Activated naive CD8-positive, alpha-beta T cell (primary cell): ENCODE measurements at regions not wholly inside any gene's neighbourhood (a gene's known extent, or its start where the extent isn't known, plus 50 kb on each side); places are given as distances from the start of the nearest gene placed in this dataset.
"Not testable (repeated sequence)": the region's sequence is repeated elsewhere in the genome, so short reads cannot be mapped to it uniquely, and the experiment has no call there.

Experiments
- H3K27ac Mint-ChIP-seq: one replicate; pipeline ENCODE4 v1.8.0; 2021; ENCODE audit warnings: mixed read lengths
- H3K27me3 Mint-ChIP-seq: one replicate; pipeline ENCODE4 v1.8.0; 2021; ENCODE audit warnings: mixed read lengths
- H3K36me3 Mint-ChIP-seq: one replicate; pipeline ENCODE4 v1.8.0; 2021; ENCODE audit warnings: mixed read lengths
- H3K4me1 Mint-ChIP-seq: one replicate; pipeline ENCODE4 v1.8.0; 2021; ENCODE audit warnings: low read depth, mixed read lengths
- H3K4me3 Mint-ChIP-seq: one replicate; pipeline ENCODE4 v1.8.0; 2021; ENCODE audit warnings: mild to moderate bottlenecking, mixed read lengths
- H3K9me3 Mint-ChIP-seq: one replicate; pipeline ENCODE4 v1.8.0; 2021; ENCODE audit warnings: low read depth, mixed read lengths

DNA sequence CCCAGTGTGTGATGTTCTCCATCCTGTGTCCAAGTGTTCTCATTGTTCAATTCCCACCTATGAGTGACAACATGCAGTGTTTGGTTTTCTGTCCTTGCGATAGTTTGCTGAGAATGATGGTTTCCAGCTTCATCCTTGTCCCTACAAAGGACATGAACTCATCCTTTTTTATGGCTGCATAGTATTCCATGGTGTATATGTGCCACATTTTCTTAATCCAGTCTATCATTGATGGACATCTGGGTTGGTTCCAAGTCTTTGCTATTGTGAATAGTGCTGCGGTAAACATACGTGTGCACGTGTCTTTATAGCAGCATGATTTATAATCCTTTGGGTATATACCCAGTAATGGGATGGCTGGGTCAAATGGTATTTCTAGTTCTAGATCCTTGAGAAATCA is 134.3 kb downstream of the CCDC71L start:
- H3K27me3 Mint-ChIP-seq, H3K27ac Mint-ChIP-seq, H3K9me3 Mint-ChIP-seq, H3K4me3 Mint-ChIP-seq, H3K36me3 Mint-ChIP-seq: not testable (repeated sequence)
- peaks cover 10% of the 10 kb centered on the region for H3K4me1 Mint-ChIP-seq

DNA sequence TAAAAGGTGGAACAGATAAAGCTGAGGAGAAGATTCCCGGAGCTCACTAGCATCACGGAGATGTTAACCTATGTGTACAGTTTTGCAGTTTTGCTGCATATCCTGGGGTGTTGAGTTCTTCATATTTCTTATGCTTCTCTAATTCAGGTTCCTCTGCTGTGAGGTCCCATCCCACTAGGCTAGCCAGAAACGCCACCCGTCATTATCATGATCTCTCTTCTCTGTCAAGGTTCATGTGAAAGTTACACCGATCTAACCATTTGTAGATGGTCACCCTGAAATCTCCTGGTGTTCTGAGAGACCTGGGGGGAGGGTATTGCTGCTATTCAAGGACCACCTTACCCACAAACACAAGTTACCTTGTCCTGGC is 136.3 kb downstream of the CCDC71L start:
- peak overlapping the region; percentile 64 for H3K27ac Mint-ChIP-seq
- H3K4me3 Mint-ChIP-seq: no peak overlapping the region
- no peaks in the 10 kb centered on the region for H3K36me3 Mint-ChIP-seq
- no peaks in the 10 kb centered on the region for H3K27me3 Mint-ChIP-seq
- no peaks in the 10 kb centered on the region for H3K9me3 Mint-ChIP-seq
- H3K4me1 Mint-ChIP-seq: peaks cover 10% of the 10 kb centered on the region

DNA sequence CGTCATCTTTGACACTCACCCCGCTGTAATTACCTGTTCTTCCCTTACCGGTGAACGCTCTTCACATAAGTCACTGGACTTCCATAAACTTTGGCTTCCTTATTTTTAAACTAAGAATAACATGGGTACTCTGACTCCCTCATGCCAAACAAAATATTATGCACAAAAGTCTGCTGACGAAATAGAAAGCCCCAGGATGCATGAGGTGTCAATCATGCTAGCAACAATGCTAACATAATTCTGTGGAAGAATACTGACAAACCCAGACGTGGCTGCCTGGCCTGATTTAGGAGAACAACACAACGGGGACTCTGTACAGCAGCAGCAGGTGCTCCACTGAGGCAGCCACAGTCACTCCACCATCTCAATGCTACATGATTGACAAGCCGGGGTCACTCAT is 137.5 kb downstream of the CCDC71L start:
- Mint-ChIP-seq H3K9me3 (no peaks in the 10 kb centered on the region), H3K36me3 (no peaks in the 10 kb centered on the region), H3K4me1 (peaks cover 10% of the 10 kb centered on the region), H3K27ac (no peak overlapping the region), H3K4me3 (no peak overlapping the region), H3K27me3 (peaks cover 10% of the 10 kb centered on the region)

DNA sequence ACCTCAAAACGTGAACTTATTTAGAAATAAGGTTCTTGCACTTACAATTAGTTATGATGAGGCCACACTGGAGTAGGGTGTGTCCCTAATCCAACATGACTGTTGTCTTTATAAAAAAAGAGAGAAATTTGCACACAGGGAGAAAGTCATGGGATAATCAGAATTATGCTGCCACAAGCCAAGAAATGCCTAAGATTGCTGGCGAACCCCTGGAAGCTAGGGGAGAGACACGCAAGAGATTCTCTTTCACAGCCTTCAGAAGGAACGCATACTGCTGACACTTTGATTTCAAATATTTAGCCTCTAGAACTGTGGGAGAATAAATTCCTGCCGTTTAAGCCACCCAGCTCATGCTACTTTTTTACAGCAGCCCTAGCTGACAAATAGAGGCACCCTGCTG is 138.3 kb downstream of the CCDC71L start:
- H3K27ac Mint-ChIP-seq: no peak overlapping the region
- no peak overlapping the region for H3K4me3 Mint-ChIP-seq
- peaks cover 10% of the 10 kb centered on the region for H3K4me1 Mint-ChIP-seq
- H3K36me3 Mint-ChIP-seq: peaks cover 1% of the 10 kb centered on the region
- H3K9me3 Mint-ChIP-seq: no peaks in the 10 kb centered on the region
- peaks cover 12% of the 10 kb centered on the region for H3K27me3 Mint-ChIP-seq

DNA sequence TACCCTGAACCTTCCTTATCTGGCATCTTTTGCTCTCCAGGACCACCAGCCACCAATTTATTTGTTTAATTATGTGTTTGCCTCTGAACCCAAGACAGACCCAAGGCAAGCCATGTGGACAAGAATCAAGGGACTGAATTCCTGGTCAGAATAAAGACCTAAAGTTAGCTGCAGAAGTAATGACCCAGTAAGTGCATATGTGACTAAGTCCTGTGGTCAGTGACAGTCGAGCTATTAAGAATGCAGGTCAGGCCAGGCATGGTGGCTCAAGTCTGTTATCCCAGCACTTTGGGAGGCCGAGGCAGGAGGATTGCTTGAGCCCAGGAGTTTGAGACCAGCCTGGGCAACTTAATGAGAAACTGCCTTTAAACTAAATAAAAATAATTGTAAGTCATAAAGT is 139.4 kb downstream of the CCDC71L start:
- no peaks in the 10 kb centered on the region for H3K9me3 Mint-ChIP-seq
- no peak overlapping the region for H3K27ac Mint-ChIP-seq
- H3K4me1 Mint-ChIP-seq: peaks cover 10% of the 10 kb centered on the region

DNA sequence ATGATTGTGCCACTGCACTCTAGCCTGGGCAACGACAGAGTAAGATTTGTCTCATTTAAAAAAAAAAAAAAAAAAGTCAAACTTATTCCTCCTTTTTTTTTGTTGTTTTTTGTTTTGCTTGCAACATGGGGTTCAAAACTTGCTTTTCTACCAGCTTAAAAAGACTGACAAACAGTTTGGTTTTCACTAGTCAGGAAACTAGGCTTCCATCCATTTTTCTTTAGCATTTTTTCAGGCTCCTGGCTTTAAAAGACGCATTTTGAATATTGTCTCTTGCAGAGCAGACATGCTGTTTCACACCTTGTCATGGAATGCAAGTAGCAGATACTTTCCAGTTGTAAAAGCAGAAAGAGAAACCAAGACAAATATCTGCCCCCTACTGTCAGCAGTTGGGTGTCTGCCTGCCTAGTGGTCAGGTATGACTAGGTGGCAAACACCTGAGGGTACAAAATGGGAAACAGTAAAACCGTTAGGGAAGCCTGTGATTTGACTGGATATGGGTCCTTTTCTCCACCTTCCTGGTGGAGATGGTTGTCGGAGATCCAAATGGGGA is 139.9 kb downstream of the CCDC71L start:
- no peak overlapping the region for H3K27ac Mint-ChIP-seq
- H3K4me1 Mint-ChIP-seq: peaks cover 10% of the 10 kb centered on the region
- peaks cover 18% of the 10 kb centered on the region for H3K27me3 Mint-ChIP-seq

More for the DNA sequence above, 139.4 kb downstream of the CCDC71L start:
- Mint-ChIP-seq H3K27me3 (peaks cover 16% of the 10 kb centered on the region), H3K4me3 (no peak overlapping the region), H3K36me3 (peaks cover 4% of the 10 kb centered on the region)

DNA sequence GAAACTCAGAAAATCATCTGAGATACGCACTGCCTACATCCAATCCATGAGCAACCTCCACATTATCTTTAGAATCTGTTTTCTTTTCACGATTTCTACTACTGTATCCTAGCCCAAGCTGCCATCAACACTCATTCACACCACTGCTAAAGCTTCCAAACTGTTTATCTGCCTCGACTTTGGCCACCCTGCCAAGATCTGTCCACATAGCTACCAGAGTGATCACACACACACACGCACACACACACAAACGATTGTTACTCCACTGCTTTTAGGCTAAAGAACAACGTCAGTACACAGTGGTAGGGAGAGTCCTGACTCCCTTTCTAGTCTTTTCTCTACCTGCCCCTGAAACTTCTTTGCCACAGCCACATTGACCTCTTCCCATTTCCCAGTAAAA is 142.0 kb downstream of the CCDC71L start:
- H3K4me3 Mint-ChIP-seq: no peak overlapping the region
- H3K4me1 Mint-ChIP-seq: peaks cover 2% of the 10 kb centered on the region
- peaks cover 4% of the 10 kb centered on the region for H3K36me3 Mint-ChIP-seq
- H3K27ac Mint-ChIP-seq: no peak overlapping the region
- H3K9me3 Mint-ChIP-seq: no peaks in the 10 kb centered on the region
- H3K27me3 Mint-ChIP-seq: peaks cover 19% of the 10 kb centered on the region

More for the DNA sequence above, 139.9 kb downstream of the CCDC71L start:
- H3K36me3 Mint-ChIP-seq: peaks cover 4% of the 10 kb centered on the region
- H3K9me3 Mint-ChIP-seq: no peaks in the 10 kb centered on the region
- no peak overlapping the region for H3K4me3 Mint-ChIP-seq

DNA sequence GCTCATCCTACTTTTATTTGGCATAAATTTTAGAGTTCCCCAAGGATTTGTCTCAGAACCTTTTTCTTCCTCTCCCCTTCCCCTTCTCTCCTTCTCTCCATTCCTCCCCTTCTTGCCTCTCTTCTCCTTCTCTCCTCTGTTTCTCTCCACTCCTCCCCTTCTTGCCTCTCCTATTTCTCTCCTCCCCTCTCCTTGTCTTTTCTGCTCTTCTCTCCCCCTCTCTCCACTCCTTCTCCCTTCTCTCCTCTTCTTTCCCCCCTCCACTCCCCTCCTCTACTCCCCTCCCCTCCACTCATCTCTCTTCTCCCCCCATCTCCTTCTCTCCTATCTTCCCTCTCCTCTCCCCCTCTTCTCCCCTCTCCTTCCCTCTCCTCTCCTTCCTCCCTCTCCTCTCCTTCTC is 142.7 kb downstream of the CCDC71L start:
- Mint-ChIP-seq H3K4me3 (no peak overlapping the region), H3K4me1 (no peaks in the 10 kb centered on the region), H3K36me3 (peaks cover 4% of the 10 kb centered on the region), H3K27me3 (peaks cover 19% of the 10 kb centered on the region), H3K9me3 (no peaks in the 10 kb centered on the region), H3K27ac (no peak overlapping the region)

DNA sequence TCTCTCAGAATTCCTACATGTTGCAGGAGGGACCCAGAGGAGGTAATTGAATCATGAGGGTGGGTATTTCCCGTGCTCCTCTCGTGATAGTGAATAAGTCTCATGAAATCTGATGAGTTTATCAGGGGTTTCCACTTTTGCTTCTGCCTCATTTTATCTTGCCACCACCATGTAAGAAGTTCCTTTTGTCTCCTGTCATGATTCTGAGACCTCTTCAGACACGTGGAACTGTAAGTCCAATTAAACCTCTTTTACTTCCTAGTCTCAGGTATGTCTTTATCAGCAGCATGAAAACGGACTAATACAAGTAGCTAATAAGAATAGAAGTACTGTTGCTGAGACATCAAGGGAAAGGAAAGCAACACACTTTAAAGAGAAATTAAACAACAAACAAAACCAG is 143.4 kb downstream of the CCDC71L start:
- peaks cover 19% of the 10 kb centered on the region for H3K27me3 Mint-ChIP-seq
- no peak overlapping the region for H3K27ac Mint-ChIP-seq

DNA sequence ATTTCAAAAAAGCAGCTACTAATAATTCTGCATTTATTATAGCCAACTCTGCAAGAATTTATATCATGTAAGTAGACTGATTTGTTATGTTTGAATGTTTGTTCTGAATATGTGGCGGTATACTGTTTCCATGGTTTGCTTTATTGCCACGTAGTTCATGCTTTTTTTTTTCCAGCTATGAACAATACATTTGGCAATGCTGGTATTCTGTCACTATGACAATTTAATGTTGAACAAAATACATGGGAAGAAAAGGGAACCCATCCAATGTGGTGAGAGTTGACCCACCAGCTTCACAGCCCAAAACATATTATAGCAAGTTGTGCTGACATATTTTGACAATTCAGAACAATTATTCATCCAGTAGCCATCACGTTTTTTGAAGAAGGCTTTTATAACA is 145.6 kb downstream of the CCDC71L start:
- no peak overlapping the region for H3K27ac Mint-ChIP-seq
- H3K4me1 Mint-ChIP-seq: no peaks in the 10 kb centered on the region
- peaks cover 4% of the 10 kb centered on the region for H3K36me3 Mint-ChIP-seq
- H3K4me3 Mint-ChIP-seq: no peak overlapping the region
- H3K27me3 Mint-ChIP-seq: peaks cover 25% of the 10 kb centered on the region
- H3K9me3 Mint-ChIP-seq: no peaks in the 10 kb centered on the region

More for the DNA sequence above, 143.4 kb downstream of the CCDC71L start:
- Mint-ChIP-seq H3K4me3 (no peak overlapping the region), H3K36me3 (peaks cover 4% of the 10 kb centered on the region), H3K4me1 (no peaks in the 10 kb centered on the region), H3K9me3 (no peaks in the 10 kb centered on the region)

DNA sequence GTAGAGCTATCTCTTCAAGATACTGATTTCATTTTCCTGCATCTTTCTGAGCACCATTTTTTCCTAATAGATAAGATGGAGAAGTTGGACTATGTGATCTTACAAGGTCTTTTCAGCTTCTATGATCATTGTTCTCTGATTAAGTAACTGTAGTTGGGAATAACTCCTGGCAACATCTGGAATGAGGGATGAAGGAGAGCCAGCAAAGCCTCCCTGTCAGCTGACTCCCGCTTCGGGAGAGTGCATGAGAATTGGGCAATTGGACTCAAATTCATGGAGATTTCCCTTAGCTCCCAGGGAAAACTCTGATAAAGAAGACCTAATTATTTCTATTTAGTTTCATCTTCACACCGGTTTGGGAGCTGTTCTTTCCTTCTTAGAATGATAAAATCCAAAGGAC is 146.1 kb downstream of the CCDC71L start:
- Mint-ChIP-seq H3K4me1 (no peaks in the 10 kb centered on the region), H3K9me3 (no peaks in the 10 kb centered on the region), H3K36me3 (peaks cover 4% of the 10 kb centered on the region), H3K27me3 (peaks cover 25% of the 10 kb centered on the region), H3K4me3 (no peak overlapping the region), H3K27ac (no peak overlapping the region)

DNA sequence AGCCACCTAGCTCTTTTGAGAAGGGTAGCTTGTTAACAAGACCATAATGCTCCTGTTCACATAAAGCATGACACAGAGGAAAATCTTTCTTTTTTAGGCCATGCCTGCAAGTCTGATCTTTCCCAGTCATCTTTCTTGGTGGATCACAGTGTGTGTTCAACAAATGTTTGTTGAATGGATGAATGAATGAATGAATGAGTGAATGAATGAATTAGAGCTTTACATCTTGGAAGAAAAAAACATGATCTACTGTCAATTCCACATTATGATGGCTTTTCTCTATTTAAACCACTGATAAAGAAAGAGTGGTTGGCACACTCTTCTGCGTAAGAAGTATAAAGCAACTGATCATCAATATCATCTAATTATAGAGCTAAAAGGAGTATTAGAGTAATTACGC is 148.7 kb downstream of the CCDC71L start:
- H3K27me3 Mint-ChIP-seq: peaks cover 9% of the 10 kb centered on the region
- H3K36me3 Mint-ChIP-seq: no peaks in the 10 kb centered on the region
- H3K4me3 Mint-ChIP-seq: no peak overlapping the region
- H3K27ac Mint-ChIP-seq: no peak overlapping the region
- H3K9me3 Mint-ChIP-seq: no peaks in the 10 kb centered on the region
- H3K4me1 Mint-ChIP-seq: peaks cover under 1% of the 10 kb centered on the region

DNA sequence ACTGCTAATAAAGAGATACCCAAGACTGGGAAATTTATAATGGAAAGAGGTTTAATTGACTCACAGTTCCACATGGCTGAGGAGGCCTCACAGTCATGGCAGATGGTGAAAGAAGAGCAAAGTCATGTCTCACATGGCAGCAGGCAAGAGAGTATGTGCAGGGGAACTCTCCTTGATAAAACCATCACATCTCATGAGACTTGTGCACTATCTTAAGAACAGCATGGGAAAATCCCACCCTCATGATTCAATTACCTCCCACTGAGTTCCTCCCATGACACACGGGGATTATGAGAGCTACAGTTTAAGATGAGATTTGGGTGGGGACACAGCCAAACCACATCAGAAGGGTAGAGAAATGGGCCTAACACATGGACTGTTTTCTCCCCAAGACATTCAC is 156.3 kb downstream of the CCDC71L start:
- H3K36me3 Mint-ChIP-seq: no peaks in the 10 kb centered on the region
- peaks cover 30% of the 10 kb centered on the region for H3K4me1 Mint-ChIP-seq
- H3K4me3 Mint-ChIP-seq: peak overlapping the region; percentile 57
- peak overlapping the region; percentile 89 for H3K27ac Mint-ChIP-seq
- no peaks in the 10 kb centered on the region for H3K9me3 Mint-ChIP-seq
- no peaks in the 10 kb centered on the region for H3K27me3 Mint-ChIP-seq

DNA sequence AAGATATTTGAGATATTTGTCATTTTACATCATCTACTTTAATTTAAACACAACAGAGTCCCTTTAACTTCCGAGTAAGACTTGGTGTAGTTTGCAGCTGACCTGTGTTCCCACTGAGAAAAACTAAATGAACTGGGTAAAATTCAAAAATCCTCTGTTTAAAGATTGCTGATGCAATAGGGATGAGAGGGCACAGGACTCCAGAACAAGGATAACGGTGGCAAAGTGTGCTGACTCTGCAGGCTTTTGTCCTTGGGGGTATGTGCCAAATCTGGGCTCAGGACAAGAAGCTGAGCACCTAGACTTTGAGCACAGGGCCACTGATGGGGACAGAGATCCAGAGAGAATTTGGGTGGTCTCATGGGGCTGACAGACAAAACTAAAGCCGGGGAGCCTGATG is 156.8 kb downstream of the CCDC71L start:
- Mint-ChIP-seq H3K27ac (peak overlapping the region; percentile 89), H3K4me3 (peak overlapping the region; percentile 57), H3K9me3 (no peaks in the 10 kb centered on the region)

DNA sequence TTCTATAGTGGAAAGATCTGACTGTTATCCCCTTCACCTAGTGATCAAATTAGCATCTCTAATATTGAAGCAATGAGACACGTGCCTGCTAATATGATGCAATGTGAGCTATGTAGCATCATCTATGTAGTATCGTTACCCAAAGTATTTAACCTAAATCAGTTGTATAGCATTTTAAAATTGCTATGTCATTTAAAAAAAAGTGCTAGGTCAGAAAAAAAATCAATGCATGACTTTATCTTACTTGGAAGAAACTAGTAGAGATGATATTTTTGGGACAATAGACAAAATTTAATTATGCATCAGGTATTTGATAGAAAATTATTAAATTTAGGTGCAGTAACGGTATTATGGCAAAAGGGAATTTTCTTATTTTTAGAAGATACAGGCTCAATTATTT is 157.3 kb downstream of the CCDC71L start:
- H3K36me3 Mint-ChIP-seq: no peaks in the 10 kb centered on the region
- no peaks in the 10 kb centered on the region for H3K27me3 Mint-ChIP-seq
- peak overlapping the region; percentile 11 for H3K27ac Mint-ChIP-seq
- H3K4me1 Mint-ChIP-seq: peaks cover 30% of the 10 kb centered on the region
- H3K9me3 Mint-ChIP-seq: no peaks in the 10 kb centered on the region
- H3K4me3 Mint-ChIP-seq: no peak overlapping the region

More for the DNA sequence above, 156.8 kb downstream of the CCDC71L start:
- Mint-ChIP-seq H3K36me3 (no peaks in the 10 kb centered on the region), H3K4me1 (peaks cover 30% of the 10 kb centered on the region), H3K27me3 (no peaks in the 10 kb centered on the region)
